ENCODE measurements at regions not wholly inside any gene's neighbourhood (a gene's known extent, or its start where the extent isn't known, plus 50 kb on each side); places are given as distances from the start of the nearest gene placed in this dataset.

- no peak for TF ChIP-seq POLR2AphosphoS5 (IDR thresholded peaks at IDR 0.05; ENCODE audit: low read depth, low read length)
- no peak for TF ChIP-seq CTCF (IDR thresholded peaks at IDR 0.05)
- TF ChIP-seq REST (IDR thresholded peaks at IDR 0.05; ENCODE audit: insufficient read depth in 1 of 2, low read depth in 2 of 2, low read length in 1 of 2), result no peak
- no peak for TF ChIP-seq SIN3A (IDR thresholded peaks at IDR 0.05; ENCODE audit: borderline replicate concordance, insufficient read depth, low read depth, low read length)
These were observed 1231.7 kb upstream of the ZEB2 start for GRCh38 chr2:145751629-145752028.
